ENCODE measurements at regions not wholly inside any gene's neighbourhood (a gene's known extent, or its start where the extent isn't known, plus 50 kb on each side); places are given as distances from the start of the nearest gene placed in this dataset.

GRCh38 chr12:67539946-67540345 is 108.6 kb upstream of the DYRK2 start:
- TF ChIP-seq ZSCAN29 (IDR thresholded peaks at IDR 0.05) (no peak), FOXK2 (IDR thresholded peaks at IDR 0.05) (no peak), POLR2AphosphoS5 (IDR thresholded peaks at IDR 0.05; ENCODE audit: low read length) (no peak), NR2F1 (conservative IDR thresholded peaks at IDR 0.05) (no peak), CEBPB (IDR thresholded peaks at IDR 0.05; ENCODE audit: borderline replicate concordance in 1 of 2, low read depth in 2 of 2, low read length in 2 of 2) (no peak), CREM (IDR thresholded peaks at IDR 0.05; ENCODE audit: low read depth) (no peak)

Data from GM12878 (cell line).